GM18499 (cell line): ENCODE measurements at regions not wholly inside any gene's neighbourhood (a gene's known extent, or its start where the extent isn't known, plus 50 kb on each side); places are given as distances from the start of the nearest gene placed in this dataset.
"Not testable (repeated sequence)": the region's sequence is repeated elsewhere in the genome, so short reads cannot be mapped to it uniquely, and the experiment has no call there.

ENCODE experiments used
- ATAC-seq: cut with Tn5 transposase; IDR thresholded peaks from one replicate; pipeline ENCODE4 v1.9.1; 2021; ENCODE audit warnings: moderate number of reproducible peaks; ENCODE audit not compliant: insufficient read depth, unreplicated experiment

DNA sequence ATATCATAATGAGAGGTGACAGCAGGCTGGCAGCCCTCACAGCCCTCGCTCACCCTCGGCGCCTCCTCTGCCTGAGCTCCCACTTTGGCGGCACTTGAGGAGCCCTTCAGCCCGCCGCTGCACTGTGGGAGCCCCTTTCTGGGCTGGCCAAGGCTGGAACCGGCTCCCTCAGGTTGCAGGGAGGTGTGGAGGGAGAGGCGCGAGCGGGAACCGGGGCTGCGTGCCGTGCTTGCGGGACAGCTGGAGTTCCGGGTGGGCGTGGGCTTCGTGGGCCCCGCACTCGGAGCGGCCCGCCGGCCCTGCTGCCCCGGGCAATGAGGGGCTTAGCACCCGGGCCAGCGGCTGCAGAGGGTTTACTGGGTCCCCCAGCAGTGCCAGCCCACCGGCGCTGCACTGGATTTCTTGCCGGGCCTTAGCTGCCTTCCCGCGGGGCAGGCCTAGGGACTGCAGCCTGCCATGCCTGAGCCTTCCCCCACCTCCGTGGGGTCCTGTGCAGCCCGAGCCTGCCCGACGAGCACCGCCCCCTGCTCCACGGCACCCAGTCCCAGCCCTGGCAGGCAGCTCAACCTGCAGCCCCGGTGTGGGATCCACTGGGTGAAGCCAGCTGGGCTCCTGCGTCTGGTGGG is 147.7 kb downstream of the TLR4 start:
- not testable (repeated sequence) for ATAC-seq

DNA sequence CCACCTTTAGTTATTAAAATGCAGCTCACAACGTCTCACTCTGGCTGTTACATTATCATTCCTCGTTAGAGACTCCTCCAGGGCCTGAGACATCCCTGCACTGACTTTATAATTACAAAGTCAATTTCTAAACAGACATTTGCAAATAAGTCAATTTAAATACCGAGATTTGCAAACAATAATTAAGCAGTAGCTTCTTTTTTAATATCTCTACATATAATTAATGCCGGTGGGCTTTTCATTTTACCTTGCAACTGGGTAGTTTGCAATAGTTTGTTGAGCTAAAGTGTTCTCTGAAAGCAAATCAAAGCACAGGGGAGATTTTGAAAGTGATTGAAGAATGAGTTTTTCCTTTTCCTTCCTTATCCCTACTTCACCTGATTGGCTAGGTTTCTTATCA is 154.4 kb downstream of the TLR4 start:
- ATAC-seq, result no peak

- ATAC-seq, result no peak
These were observed 156.6 kb downstream of the TLR4 start for GRCh38 chr9:117860849-117861248.

DNA sequence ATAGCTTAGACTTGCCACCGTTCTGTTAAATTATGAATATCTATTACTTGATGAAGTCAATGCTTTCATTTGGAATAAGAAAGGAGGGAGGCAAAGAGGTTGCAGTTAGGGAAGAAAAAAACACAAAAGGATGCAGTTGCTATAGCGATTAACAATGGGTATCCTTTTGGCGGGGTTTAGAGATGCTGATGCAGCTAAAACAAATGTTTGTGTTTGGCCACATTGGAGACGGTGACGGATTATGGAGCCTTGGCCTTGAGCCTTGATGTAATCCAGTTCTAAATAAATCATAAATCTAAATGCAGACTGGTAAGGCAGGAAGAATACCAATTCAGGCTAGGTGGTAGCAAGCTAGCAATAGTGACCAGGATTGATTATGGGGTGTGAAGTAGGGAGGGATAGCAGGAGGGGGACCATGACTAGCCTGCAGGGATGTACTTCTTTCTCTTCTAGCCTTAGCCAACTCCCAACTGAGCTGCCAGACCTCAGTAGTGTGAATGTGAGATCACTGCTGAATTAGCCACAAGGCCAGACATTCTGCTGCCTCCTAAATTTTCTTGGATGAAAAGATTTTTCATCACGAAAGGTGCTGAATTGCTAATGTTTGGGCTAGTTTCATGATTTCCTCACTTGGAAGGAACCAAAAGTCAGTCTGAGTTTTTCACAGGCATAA is 160.3 kb downstream of the TLR4 start:
- ATAC-seq, result no peak

GRCh38 chr9:117868594-117868993 is 164.4 kb downstream of the TLR4 start:
- no peak for ATAC-seq

- ATAC-seq, result no peak
These were observed 165.1 kb downstream of the TLR4 start for GRCh38 chr9:117869287-117869686.

DNA sequence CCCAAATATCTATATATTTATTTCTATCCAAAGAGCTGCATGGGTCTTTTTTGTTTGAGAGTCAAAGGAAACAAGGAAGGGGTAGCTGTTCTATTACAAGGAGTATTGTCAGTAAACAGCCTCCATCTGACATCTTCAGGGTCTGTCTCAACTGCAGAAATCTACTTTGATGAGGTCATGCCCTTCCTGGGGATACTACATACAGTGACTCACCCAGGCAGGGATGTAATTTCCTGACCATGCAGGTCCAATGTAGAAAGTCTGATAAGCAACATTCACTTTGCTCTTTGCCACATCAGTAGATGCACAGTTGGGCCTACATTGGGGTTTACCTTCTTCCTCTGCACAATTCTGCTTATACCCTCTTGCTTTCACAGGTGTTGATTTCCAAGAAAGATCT is 165.5 kb downstream of the TLR4 start:
- no peak for ATAC-seq

- ATAC-seq, result no peak
These were observed 169.5 kb downstream of the TLR4 start for GRCh38 chr9:117873664-117874063.

DNA sequence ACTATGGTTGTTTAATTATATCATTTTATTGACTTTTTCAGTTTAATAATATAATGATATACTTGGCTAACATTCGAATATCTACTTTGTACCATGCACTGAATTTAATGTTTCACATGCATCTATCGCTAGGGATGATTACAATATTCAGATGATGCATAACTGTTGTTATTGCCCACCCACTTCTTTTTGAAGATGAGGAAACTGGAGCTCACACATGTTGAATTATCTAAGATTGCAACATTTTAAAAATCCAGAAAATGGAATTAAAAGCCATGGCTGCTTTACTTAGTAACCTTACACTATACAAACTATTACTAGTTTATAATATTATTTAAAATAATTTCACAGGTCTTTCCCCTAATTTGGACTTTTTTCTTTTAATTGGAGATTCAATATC is 171.7 kb downstream of the TLR4 start:
- ATAC-seq, result no peak

GRCh38 chr9:117882171-117882570 is 178.0 kb downstream of the TLR4 start:
- no peak for ATAC-seq

GRCh38 chr9:117886616-117887015 is 182.4 kb downstream of the TLR4 start:
- ATAC-seq, result no peak

GRCh38 chr9:117887383-117887782 is 183.2 kb downstream of the TLR4 start:
- no peak for ATAC-seq

GRCh38 chr9:117887941-117888340 is 183.7 kb downstream of the TLR4 start:
- no peak for ATAC-seq

GRCh38 chr9:117903453-117903852 is 199.2 kb downstream of the TLR4 start:
- ATAC-seq, result no peak

DNA sequence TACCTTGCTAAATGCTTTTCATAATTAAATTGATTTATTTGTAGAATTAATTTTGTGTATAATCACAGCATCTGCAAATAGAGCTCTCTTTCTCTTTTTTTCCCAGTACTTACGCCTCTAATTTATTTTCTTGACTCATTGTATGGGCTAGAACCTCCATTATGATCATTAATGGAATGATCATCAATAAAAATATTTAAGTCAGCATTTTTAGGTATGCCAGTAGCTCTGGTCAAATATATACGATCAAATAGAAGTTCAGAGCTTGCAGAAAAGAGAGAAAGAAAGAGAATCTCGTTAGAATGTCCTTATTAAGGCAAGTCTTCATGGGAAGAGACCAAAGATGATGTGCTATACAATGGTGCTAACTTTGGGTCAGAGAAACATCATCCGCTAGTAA is 202.6 kb downstream of the TLR4 start:
- ATAC-seq, result no peak

DNA sequence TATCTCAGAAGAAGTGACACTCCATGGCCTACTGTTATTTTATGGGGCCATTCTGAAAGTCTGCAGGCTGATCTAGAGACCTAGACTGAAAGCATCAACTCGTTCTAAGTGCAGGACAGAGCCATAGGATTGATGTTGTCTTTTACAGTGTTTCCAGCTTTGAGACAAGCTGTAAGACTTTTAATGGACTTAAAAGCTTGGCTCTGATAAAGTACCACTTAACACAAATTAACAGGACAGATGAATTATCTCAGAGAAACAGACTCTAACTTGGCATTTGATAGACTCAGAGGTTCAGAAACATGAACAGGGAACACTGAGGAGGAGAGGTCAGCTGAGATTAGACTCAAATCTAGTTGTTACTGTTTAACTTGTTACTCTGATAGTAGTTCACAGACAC is 203.2 kb downstream of the TLR4 start:
- no peak for ATAC-seq

DNA sequence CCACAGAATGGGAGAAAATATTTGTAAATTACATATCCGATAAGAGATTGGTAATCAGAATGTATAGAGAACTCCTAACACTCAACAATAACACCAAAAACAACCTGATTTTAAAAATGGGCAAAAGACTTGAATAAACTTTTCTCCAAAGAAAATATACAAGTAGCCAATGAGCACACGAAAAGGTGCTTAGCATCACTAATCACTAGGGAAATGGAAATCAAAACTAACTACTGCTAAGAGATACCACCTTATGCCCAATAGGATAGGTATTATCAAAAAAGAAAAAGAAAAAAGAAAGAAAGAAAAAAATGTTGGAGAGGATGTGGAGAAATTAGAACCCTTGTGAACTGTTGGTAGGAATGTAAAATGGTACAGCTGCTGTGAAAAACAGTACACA is 212.1 kb downstream of the TLR4 start:
- no peak for ATAC-seq

GRCh38 chr9:117917873-117918272 is 213.7 kb downstream of the TLR4 start:
- no peak for ATAC-seq

DNA sequence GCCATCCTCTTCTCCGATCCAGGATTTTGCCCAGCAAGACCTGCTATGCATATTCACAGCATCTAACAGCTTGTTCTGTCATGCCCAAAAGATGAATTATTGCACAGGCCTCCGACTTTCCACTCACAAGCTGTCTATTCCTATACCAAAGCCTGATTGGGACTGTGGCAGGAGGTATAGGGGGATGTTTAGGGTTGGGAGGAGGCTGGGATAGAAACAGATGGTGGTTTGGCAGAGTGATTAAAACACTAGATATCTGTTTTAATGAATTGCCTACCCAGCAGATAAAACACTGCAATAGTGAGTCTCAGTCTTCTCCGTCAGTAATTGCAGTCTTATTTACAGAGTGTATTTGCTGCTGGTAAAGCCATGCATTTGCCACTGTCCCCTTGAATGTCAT is 215.3 kb downstream of the TLR4 start:
- ATAC-seq, result no peak

- no peak for ATAC-seq
These were observed 221.9 kb downstream of the TLR4 start for GRCh38 chr9:117926031-117926658.

DNA sequence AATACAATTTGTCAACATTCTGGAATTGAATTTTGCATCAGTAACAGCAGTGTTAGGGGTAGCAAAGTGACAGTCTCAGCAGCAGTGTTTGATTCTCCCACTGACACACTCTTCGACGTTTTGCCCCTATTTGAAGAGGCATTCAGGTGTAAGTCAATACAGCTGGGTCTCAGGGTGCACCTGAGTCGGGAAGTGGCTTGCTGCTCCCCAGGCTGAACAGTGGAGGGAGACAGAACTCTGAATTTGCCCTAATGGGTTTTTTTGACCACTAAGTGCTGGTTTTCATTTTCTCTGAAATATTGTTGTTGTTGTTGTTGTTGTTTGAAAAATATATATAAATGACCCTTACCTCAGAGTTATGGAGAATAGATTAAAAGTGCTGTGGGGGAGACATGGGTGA is 223.2 kb downstream of the TLR4 start:
- ATAC-seq, result no peak

GRCh38 chr9:117929868-117930267 is 225.7 kb downstream of the TLR4 start:
- no peak for ATAC-seq
